Activated CD4-positive, alpha-beta T cell treated with anti-CD3 and anti-CD28 coated beads, Interleukin-2, Interleukin-4, amounts not matched to agents 100 ng/mL and 50 ng/mL, durations not matched to agents 16 hours and 8 hours (primary cell): ENCODE measurements at regions not wholly inside any gene's neighbourhood (a gene's known extent, or its start where the extent isn't known, plus 50 kb on each side); places are given as distances from the start of the nearest gene placed in this dataset.

Experiments
- DNase-seq: peaks from one replicate; pipeline ENCODE4 v3.0.0-alpha.2; 2020; ENCODE audit warnings: low spot score

GRCh38 chr3:43207628-43208085, 78.7 kb upstream of the SNRK start:
- DNase-seq, result no peak

- no peak for DNase-seq
Observed at GRCh38 chr3:43206632-43207031, 79.7 kb upstream of the SNRK start.

GRCh38 chr3:43206105-43206504, 80.2 kb upstream of the SNRK start:
- DNase-seq, result no peak

GRCh38 chr3:43203022-43203421, 83.3 kb upstream of the SNRK start:
- no peak for DNase-seq

- DNase-seq, result no peak
Observed at GRCh38 chr3:43201581-43201980, 84.8 kb upstream of the SNRK start.

- no peak for DNase-seq
Observed at GRCh38 chr3:43199645-43200306, 86.6 kb upstream of the SNRK start.

GRCh38 chr3:43198791-43199644, 87.3 kb upstream of the SNRK start:
- DNase-seq, result no peak

- DNase-seq, result no peak
Observed at GRCh38 chr3:43198301-43198700, 88.0 kb upstream of the SNRK start.

GRCh38 chr3:43197181-43197580, 89.2 kb upstream of the SNRK start:
- DNase-seq, result no peak

- no peak for DNase-seq
Observed at GRCh38 chr3:43196721-43197120, 89.6 kb upstream of the SNRK start.

- DNase-seq, result no peak
Observed at GRCh38 chr3:43195115-43195498, 89.2 kb upstream of the POMGNT2 start.

GRCh38 chr3:43194490-43195114, 88.7 kb upstream of the POMGNT2 start:
- DNase-seq, result peak; percentile 6

- DNase-seq, result no peak
Observed at GRCh38 chr3:43194069-43194468, 88.2 kb upstream of the POMGNT2 start.

GRCh38 chr3:43192028-43192427, 86.1 kb upstream of the POMGNT2 start:
- no peak for DNase-seq

GRCh38 chr3:43191116-43191515, 85.2 kb upstream of the POMGNT2 start:
- no peak for DNase-seq

- DNase-seq, result no peak
Observed at GRCh38 chr3:43190670-43191069, 84.8 kb upstream of the POMGNT2 start.

GRCh38 chr3:43187836-43188479, 82.1 kb upstream of the POMGNT2 start:
- DNase-seq, result no peak

GRCh38 chr3:43185983-43186314, 80.1 kb upstream of the POMGNT2 start:
- DNase-seq, result no peak

GRCh38 chr3:43185274-43185982, 79.5 kb upstream of the POMGNT2 start:
- DNase-seq, result no peak

- no peak for DNase-seq
Observed at GRCh38 chr3:43183456-43183855, 77.6 kb upstream of the POMGNT2 start.

GRCh38 chr3:43181202-43181821, 75.4 kb upstream of the POMGNT2 start:
- DNase-seq, result peak; percentile 59

- DNase-seq, result no peak
Observed at GRCh38 chr3:43180694-43181093, 74.8 kb upstream of the POMGNT2 start.
